ENCODE measurements at regions not wholly inside any gene's neighbourhood (a gene's known extent, or its start where the extent isn't known, plus 50 kb on each side); places are given as distances from the start of the nearest gene placed in this dataset.
A peak's percentile ranks its signal among the peaks of the same experiment; 100 is the strongest.

DNA sequence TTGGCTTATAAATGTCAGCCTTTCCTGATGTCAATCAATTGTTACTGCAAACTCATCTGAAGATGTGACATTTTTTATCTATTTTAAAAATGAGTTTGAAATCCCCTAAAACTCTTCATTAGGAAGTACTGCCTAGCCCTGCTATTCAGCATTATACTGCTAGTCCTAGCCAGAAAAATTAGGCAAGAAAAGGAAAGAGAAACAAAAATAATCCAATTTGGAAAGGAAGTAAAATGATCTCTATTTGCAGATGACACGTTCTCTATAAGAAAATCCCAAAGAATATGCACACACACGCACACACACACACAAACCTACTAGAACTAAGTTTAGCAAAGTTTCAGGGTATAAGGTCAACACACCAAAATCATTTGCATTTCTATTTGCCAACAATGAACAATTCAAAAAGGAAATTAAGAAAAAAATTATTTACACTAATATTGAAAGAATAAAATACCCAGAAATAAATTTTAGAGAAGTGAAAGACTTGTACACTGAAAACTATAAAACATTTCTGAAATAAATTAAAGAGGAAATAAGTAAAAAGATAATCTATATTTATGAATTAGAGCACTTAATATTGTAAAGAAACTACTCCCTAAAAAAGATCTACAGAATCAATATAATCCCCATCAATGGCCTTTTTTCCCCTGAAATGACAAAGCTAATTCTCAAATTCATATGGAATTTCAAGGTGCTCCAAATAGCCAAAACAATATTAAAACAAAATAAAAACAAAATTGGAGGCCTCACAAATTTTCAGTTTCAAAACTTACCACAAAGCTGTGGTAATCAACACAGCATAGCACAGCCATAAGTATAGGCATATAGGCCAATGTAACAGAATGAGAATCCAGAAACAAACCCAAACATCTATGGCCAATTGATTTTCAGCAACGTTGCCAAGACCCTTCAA is 433.7 kb upstream of the TRIB2 start:
- no peak for DNase-seq (ENCODE audit: low read depth, low spot score)

- DNase-seq (ENCODE audit: low read depth, low spot score), result peak; percentile 49
Measured at GRCh38 chr2:12284037-12284436, 432.7 kb upstream of the TRIB2 start.

DNA sequence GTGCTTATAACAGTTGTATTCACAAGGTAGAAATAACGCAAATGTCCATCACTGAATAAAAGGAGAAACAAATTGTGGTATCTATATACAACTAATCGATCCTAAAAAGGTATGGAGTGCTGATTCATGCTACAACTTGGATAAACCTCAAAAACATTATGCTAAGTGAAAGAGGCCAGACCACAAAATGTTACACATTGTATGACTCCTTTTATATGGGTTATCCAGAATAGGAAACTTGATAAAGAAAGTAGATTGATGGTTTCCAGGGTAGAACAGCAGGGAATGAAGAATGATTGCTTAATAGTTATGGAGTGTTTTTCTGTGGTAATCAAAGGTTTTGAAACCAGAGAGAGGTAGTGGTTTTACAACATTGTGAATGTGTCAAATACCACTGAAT is 432.2 kb upstream of the TRIB2 start:
- peak; percentile 63 for DNase-seq (ENCODE audit: low read depth, low spot score)

GRCh38 chr2:12286347-12286746 is 430.4 kb upstream of the TRIB2 start:
- DNase-seq (ENCODE audit: low read depth, low spot score), result no peak

- DNase-seq (ENCODE audit: low read depth, low spot score), result no peak
Measured at GRCh38 chr2:12287220-12287751, 429.4 kb upstream of the TRIB2 start.

DNA sequence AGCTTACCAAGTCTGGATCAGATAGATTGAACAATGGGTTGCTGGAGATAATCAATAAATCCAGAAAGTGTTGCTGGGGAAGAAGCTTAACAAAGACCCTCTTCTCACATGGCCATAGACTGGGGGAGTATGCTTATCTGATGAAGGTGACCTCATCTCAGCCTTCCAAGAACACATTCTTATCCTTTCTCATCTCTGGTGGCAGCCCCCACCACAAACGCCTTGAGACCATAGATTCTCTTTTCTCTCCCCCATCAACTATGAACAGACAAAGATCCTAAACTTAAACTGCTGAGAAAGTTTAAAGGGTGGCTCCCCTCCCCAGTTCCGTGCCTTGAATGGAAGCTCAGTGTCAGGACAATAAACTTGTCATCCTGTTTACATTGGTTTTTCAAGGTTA is 428.7 kb upstream of the TRIB2 start:
- no peak for DNase-seq (ENCODE audit: low read depth, low spot score)

DNA sequence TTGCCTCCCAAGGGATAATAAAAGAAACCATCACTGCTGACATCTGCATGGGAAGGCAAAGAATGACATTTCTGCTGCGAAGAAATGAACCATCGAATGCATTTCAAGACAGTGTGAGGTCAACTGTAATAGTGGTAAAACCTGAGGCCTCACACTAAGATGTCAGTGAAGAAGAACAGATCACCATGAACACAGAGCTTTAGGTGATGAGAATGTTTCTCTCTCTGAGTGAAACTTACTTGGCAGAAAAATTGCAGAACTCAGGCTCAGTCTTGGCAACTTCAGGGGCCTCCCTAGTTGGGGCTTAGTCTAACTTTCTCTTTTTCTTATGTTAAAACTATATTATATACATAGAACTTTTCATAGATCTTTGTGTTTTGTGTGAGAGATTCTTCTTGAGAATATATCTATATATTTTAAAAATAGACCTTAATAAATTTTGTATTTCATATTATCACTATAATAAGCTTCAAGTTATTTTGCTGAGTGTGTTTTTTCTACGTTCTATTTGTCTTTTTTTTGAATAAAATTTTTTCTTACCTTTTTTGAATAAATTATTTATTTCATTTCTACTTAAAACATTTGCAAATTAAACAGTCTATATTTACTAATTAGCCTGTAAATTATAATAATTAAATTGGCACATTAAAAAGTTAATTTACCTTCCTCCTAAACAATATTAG is 427.5 kb upstream of the TRIB2 start:
- no peak for DNase-seq (ENCODE audit: low read depth, low spot score)

- DNase-seq (ENCODE audit: low read depth, low spot score), result no peak
Measured at GRCh38 chr2:12291303-12291702, 425.4 kb upstream of the TRIB2 start.

DNA sequence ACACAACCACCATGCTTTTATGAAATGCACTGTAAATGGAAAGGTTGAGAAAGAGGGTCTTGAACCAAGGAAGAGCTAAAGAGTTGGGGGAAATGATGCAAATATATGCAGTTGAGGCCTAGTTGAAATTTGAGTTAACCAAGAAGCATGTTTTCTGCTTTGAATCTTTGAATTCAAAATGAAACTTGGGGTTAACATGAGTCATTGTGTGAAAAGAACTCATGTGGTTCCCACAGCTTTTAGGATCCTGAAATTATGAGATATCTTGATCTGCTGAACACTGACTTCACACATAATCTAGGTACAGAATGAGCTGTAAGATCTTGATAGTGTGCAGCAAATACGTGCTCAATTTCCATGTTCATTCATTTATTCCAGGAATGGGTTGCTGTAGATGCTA is 422.9 kb upstream of the TRIB2 start:
- DNase-seq (ENCODE audit: low read depth, low spot score), result peak; percentile 35

DNA sequence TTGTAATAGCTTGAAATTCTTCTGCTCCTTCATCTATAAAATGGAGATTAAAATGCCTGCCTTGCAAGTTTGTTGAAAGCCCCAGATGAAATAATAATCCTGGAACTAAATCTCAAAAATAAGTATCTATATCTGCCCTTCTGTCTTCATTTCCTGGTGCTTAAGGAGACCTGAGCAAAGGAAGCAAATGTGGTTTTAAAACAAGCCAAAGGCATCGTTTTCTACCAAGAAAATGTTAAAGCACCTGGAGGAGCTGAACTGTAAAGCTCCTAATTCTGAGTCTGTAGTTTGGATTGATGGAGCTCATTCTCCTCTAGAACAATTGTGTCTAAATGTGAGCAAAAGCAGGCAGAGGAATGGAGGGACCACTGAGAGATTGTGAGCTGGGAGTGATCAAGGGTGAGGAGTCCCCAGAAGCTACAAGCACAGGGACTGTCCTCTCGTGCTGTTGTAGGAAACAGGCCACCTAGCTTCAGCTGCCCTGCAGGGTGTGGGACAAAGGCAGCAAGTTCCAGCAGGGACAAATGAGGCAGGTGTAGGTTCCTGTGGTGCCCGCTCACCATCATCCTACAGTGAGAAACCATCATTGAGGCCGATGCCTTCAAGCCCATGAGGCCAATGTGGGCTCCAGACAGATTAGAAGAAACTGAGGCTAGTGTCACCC is 420.7 kb upstream of the TRIB2 start:
- DNase-seq (ENCODE audit: low read depth, low spot score), result no peak

DNA sequence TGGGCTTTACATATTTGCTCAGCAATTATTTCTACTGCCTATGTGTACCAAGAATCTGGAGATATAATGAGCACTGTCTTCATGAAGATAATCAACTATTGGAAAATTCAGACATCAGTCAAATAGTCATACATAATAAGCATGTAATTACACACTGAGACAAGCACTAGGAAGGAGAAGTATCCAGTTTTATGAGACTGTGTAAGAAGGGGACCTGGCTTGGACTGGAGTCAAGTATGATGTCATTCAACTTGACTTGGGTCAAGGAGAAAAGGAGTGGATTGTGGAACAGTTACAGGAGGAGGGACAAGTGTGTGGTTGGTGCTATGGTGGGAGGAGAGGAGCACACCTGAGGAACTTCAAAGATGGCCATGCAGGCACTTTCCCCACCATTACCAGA is 419.8 kb upstream of the TRIB2 start:
- DNase-seq (ENCODE audit: low read depth, low spot score), result peak; percentile 39

- no peak for DNase-seq (ENCODE audit: low read depth, low spot score)
Measured at GRCh38 chr2:12298352-12298751, 418.4 kb upstream of the TRIB2 start.

DNA sequence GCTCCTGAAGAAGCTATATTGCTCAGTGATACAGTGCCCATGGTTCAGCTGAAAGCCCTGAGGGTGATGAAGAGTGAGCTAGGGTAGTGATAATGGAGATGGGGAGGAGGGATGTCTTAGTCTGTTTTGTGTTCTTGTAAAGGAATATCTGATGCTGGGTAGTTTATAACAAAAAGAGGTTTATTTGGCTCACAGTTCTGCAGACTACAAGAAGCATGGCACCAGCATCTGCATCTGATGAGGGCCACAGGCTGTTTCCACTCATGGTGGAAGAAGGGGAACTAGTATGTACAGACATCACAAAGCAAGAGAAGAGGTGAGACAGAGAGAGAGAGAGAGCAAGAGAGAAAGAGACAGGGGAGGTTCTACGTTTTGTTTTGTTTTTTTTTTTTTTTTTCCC is 417.3 kb upstream of the TRIB2 start:
- DNase-seq (ENCODE audit: low read depth, low spot score), result no peak

- DNase-seq (ENCODE audit: low read depth, low spot score), result peak; percentile 38
Measured at GRCh38 chr2:12300019-12300602, 416.6 kb upstream of the TRIB2 start.

GRCh38 chr2:12300927-12301326 is 415.8 kb upstream of the TRIB2 start:
- peak; percentile 77 for DNase-seq (ENCODE audit: low read depth, low spot score)

DNA sequence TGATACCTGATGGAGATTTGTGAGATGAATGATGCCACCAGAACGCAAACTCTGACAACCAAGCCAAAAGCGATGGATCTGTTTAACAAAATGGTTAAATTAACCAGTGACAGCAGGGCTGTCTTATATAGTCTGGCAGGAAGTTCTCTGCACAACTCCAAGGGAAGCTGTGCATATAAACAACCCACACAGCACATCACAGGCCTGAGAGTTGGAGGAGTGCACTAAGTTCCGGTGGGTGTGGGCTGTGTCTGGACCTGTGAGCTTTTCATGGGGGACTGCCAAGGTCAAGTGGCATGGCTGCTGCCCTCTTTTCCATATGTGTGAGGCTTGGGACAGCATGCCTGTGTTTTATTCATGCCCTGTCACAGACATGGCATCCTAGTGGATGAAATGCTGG is 414.6 kb upstream of the TRIB2 start:
- DNase-seq (ENCODE audit: low read depth, low spot score), result no peak

GRCh38 chr2:12302691-12303090 is 414.0 kb upstream of the TRIB2 start:
- no peak for DNase-seq (ENCODE audit: low read depth, low spot score)

- peak; percentile 94 for DNase-seq (ENCODE audit: low read depth, low spot score)
Measured at GRCh38 chr2:12303181-12304030, 413.3 kb upstream of the TRIB2 start.

DNA sequence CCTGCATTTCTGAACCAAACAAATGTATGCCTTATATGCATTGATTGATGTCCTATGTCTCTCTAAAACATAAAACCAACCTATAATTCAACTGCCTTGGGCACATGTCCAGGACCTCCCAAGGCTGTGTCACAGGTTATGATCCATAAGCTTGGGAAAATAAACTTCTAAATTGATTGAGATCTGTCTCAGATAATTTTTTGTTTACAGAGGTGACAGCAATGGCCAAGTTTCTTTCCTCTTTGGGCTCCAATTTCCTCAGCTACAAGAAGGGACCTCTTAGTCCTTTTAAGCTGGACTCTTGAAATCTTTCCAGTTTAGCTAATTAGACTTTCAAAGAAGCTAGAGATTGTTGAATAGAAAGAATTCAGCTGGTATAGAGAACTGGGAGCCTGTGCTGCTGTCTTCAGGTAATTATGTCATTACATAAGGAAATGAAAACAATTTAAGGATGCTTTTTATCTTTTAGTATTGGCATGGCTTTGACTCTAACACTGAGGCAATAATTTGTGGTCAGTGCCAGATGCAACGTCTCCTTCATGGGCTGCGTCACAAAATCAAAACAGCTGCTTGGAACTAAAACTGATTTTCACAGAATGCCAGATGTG is 412.1 kb upstream of the TRIB2 start:
- peak; percentile 38 for DNase-seq (ENCODE audit: low read depth, low spot score)

DNA sequence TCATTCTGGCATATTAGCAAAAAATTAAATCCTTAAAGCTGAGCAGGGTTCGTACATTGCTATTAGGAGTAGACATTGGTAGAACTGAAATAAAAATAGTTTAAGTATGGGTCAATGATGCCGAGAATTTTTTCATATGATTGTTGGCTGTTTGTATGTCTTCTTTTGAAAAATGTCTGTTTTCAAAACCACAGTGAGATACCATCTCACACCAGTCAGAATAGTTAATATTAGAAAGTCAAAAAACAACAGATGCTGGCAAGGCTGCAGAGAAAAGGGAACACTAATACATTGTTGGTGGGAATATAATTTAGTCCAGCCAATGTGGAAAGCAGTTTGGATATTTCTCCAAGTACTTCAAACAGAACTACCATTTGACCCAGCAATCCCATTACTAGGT is 410.8 kb upstream of the TRIB2 start:
- DNase-seq (ENCODE audit: low read depth, low spot score), result no peak

DNA sequence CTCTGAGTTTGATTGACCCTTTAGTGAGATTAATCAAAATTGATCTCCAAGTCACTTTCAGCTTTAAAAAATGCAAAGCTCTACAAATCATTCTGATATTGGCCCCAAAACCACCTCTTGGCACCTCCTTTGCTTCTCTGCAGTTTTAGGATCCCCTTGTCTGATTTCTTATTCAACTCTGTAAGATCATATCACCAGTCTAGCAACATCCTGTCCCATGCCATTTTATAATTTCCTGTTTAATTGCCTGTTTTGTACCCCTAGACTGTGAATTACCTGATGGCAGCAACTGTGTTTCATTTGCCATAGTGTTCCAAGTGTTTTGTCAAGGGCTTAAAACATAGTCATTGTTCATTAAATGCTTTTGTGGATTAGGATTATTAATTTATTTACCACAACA is 406.3 kb upstream of the TRIB2 start:
- DNase-seq (ENCODE audit: low read depth, low spot score), result no peak

Measured in astrocyte of the hippocampus (primary cell).